OCI-LY3 (cell line): ENCODE measurements at regions not wholly inside any gene's neighbourhood (a gene's known extent, or its start where the extent isn't known, plus 50 kb on each side); places are given as distances from the start of the nearest gene placed in this dataset.

ENCODE experiments used
- CTCF ChIP-seq: fragments of 200-600, 300-600 bp; sonication (generic); IDR thresholded peaks from 2 replicates; pipeline ENCODE4 v1.5.1; 2014; ENCODE audit warnings: antibody characterized with exemption, low read length, low read depth
- EZH2phosphoT487 ChIP-seq: fragments of 200-600 bp; shearing (Covaris generic); IDR thresholded peaks from 2 replicates; pipeline ENCODE4 v1.6.1; 2018; ENCODE audit warnings: antibody characterized with exemption, mixed run types, low read depth

- TF ChIP-seq CTCF (no peak; the same call in 1 of the 2 replicates), EZH2phosphoT487 (no peak)
Measured at GRCh38 chr18:55912071-55912470, 324.1 kb upstream of the TCF4 start.
